22Rv1 (cell line): ENCODE measurements at regions not wholly inside any gene's neighbourhood (a gene's known extent, or its start where the extent isn't known, plus 50 kb on each side); places are given as distances from the start of the nearest gene placed in this dataset.

Source experiments
- CTCF ChIP-seq: fragments of 450-650 bp; IDR thresholded peaks from 2 replicates; pipeline ENCODE4 v1.5.1; 2017; ENCODE audit warnings: mild to moderate bottlenecking
- ZFX ChIP-seq: fragments of 450-650 bp; IDR thresholded peaks from 2 replicates; pipeline ENCODE4 v1.6.1; 2017; ENCODE audit warnings: antibody characterized with exemption, borderline replicate concordance

GRCh38 chr7:155939350-155939749, 127.1 kb upstream of the SHH start:
- no peak for TF ChIP-seq CTCF
- TF ChIP-seq ZFX: no peak
